NCI-H748 (cell line): ENCODE measurements at regions not wholly inside any gene's neighbourhood (a gene's known extent, or its start where the extent isn't known, plus 50 kb on each side); places are given as distances from the start of the nearest gene placed in this dataset.
A peak's percentile ranks its signal among the peaks of the same experiment; 100 is the strongest.

ENCODE experiments used
- DNase-seq: peaks from one replicate; lab custom pipeline; 2025; ENCODE audit not compliant: unreplicated experiment; lab: John Stamatoyannopoulos, UW

DNA sequence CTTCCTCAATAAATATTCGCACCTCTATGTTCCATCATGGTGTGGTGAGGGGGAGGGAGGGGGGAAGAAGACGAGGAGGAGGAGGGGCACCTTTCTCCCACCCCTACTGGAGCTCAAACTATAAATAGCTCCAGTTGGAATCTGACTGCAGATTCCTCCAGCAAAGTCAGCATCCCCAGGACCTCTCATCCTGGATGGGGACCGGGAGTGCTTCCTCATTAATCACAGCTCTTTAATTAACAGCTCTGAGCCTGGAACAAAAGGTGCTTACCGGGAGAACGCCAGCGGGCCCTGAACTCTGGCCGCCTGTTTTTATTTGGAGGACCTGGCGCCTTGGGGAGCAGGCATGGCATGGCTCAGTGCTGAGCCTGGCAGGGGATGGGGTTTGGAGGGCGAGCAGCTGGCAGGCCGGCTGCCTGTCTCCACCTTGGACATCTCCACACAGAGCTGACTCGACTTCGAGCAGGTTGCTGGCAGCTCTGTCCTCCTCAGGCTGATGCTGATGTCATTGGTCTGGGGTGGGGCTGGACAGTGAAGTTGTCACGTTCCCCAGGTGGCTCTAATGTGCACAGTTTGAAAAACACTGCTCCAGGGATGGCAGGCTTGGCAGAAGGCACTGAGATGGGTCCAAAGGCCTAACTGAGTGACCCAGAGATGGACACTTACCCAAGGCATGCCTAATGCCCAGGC, 180.4 kb downstream of the DHX35 start:
- DNase-seq: no peak

DNA sequence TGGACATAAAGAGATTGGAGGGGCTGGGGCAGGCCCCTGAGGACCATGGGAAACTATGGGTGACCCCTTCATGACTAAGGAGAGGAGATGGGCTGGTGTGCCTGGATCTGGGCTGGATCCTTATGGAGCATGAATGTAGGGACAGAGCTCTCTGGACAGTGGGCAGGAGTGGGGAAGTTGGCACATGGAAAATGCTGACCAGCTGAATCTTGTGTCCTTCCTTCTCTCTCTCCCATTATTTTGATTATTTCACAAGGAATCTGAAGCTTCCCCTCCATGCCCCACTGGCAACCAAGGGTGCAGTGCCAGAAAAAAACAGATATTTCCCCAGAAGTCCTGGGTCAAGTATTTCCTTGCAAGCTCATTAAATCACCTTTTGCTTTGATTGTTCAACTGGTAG, 175.2 kb downstream of the DHX35 start:
- DNase-seq: no peak

GRCh38 chr20:39136798-39137197, 174.7 kb downstream of the DHX35 start:
- DNase-seq: peak; percentile 52

GRCh38 chr20:39135885-39136544, 173.9 kb downstream of the DHX35 start:
- DNase-seq: no peak

- peak; percentile 36 for DNase-seq
Observed at GRCh38 chr20:39133201-39133600, 171.1 kb downstream of the DHX35 start.

GRCh38 chr20:39132511-39132910, 170.4 kb downstream of the DHX35 start:
- no peak for DNase-seq

- no peak for DNase-seq
Observed at GRCh38 chr20:39132093-39132492, 169.9 kb downstream of the DHX35 start.

GRCh38 chr20:39130627-39131026, 168.5 kb downstream of the DHX35 start:
- DNase-seq: no peak

- DNase-seq: no peak
Observed at GRCh38 chr20:39129523-39129922, 167.4 kb downstream of the DHX35 start.

DNA sequence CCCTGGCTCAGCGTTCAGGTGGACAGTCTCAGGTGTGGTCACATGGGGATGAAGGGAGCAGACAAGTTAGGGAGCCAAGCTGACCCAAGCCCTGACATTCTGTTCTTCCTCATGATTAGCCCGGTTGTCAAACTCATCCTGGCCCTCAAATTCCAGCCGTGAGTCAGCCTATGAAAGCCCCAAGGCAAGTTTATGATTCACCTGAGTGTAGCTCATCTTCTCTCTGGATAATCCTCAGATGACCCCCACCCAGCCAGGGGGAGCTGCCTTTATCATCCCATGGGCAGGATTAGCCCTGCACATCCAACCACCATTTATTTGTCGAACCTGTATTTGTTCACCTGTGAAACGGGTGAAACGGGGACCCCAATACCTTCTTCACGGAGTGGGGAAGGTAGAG, 161.9 kb downstream of the DHX35 start:
- no peak for DNase-seq

- no peak for DNase-seq
Observed at GRCh38 chr20:39123185-39123557, 161.0 kb downstream of the DHX35 start.

DNA sequence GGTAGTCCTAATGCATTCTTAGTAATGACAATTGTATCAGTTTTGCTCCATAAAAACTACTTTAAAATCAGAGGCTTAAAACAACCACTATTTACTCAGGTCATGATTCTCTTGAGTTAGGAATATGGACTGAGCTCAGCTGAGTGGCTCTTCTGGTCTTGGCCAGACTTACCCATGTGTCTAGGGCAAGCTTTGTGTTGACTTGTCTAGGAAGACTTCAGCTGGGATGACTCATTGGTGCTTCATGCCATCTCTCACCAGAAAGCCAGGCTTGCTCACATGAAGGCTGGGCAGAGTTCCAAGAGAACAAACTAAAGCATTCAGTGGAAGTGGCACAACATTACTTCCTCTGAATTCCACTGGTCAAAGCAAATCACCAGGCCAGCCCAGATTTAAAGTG, 155.3 kb downstream of the DHX35 start:
- DNase-seq: peak; percentile 35

DNA sequence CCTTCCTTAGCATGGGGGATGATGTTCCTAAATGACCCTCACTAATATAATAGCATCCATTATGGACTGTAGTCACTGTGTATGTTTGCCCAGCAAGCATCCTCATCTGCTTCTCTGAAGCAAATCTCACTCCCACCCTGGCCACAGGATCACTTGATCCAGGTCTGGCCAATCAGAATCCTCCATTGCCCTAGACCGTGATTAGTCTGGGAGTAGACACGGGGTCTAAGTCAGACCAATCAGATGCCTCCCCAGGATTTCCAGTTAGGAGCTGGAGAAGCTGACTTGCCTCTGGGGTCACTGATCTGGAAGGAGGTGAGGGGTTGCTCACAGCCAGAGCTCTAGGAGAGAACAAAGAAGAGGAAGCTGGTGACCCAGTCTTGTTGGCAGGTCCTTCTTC, 153.9 kb downstream of the DHX35 start:
- no peak for DNase-seq

- peak; percentile 75 for DNase-seq
Observed at GRCh38 chr20:39112178-39112743, 150.1 kb downstream of the DHX35 start.

GRCh38 chr20:39111359-39112177, 149.4 kb downstream of the DHX35 start:
- no peak for DNase-seq

- no peak for DNase-seq
Observed at GRCh38 chr20:39110819-39111136, 148.6 kb downstream of the DHX35 start.

DNA sequence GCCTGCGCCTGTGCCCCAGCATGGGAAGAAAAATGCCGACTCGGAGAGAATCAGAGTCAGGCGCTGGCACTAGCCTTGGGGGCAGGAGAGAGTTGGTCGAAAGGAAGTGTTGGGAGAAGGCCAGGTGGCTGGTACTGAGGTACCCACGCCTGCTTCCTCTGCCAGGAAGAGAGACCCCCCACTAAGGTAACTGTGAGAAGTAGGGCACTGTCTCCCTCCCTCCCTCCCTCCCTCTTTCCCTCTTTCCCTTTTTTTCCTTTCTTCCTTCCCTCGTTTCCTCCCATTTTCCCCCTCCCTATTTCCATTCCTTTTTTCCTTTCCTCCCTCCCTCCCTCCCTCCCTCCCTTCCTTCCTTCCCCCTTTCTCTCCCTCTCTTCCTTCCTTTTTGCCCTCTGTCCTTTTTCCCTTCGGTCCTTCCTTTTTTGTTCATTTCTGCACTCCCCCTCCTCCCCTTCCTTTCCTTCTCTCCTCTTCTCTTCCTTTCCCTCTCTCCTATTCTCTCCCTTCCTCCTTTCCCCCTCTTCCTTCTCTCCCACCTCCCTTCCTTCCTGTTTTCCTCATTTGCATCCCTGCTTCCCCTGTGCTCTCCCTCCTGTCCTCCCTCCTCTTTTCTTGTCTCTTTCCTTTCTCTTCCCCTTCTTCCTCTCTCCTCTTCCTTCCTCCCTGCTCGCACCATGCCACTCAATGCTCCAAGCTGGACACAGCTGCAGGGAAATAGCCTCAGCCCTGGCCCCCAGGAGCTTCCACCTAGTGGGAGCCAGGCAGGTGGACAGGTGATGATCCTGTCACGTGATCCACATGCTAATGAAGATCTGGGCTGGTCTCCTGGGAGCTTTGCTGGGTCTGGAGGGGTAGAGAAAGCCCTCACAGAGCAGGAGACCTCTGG, 148.0 kb downstream of the DHX35 start:
- DNase-seq: peak; percentile 84

DNA sequence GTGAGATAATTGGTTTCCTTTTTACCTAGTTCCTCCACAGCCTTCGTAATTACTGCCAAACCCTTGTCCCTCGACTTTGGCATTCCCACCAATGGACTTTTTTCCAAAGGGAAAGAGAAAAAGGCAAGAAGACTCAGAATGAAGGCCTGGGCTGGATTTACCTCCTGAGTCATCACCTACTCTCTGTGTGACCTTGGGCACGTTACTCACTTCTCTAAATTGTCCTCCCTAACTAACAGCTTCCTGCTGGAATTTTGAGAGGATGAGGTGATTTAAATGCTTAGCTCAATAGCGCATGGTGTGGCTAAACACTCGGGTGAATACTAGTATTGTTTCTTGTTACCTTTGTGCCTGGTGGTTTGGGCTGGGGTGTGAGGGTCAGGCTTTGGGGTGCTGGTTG, 146.6 kb downstream of the DHX35 start:
- DNase-seq: no peak

DNA sequence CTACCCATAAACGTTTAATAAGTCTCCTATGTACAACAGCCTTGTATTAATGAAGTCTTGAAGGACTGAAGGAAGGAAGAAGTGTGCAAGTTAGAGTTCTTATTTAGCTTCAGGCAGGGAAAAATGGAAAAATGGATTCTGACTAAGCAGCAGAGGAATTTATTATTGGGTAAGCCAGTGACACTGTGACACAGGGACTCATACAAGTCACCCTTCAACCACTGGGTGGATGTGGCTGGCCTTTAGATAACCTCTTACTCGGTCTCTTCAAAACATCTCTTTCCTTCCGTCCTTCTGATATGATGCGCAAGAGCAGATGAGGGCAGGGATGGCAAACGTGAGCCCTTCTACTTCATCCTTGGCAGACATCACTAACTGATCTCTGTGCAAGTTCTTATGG, 145.6 kb downstream of the DHX35 start:
- DNase-seq: no peak

DNA sequence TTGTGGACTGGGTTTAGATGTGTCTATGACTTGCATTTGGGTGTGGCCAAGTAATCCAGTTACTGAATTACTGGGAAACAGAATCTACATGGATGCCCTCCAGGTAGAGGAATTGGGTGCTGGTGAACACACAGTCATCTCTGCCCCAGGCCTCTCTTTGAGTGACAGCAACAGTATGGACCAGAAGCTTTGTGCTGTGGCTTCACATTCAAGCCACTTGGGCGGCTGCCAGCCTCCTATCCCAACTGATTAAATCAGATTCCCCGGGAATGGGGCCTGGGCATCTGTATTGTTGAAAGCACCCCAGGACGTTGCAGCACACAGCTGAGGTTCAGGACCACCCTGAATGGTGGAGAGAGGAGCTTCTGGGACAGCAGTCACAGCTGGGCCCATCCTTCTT, 144.6 kb downstream of the DHX35 start:
- DNase-seq: no peak

DNA sequence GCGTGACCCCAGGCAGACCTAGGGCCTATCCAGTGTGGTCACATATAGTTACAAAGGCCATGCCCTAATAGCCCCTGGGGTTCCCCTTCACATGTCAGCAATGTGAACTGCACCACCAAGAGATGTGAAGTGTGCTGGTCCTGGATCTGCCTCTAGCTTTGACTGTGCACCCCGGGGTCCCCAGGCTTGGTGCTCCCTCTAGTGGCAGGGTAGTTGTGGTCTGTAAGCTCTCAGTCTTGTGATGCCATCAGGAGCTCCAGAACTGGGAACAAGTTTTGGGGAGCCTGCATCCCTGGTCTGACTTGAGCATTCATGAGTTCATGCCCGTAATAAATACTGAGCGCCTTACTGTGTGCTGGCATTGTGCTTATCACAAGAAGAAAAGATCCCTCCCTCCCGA, 143.4 kb downstream of the DHX35 start:
- DNase-seq: peak; percentile 12
